IPS-20b (cell line): ENCODE measurements at regions not wholly inside any gene's neighbourhood (a gene's known extent, or its start where the extent isn't known, plus 50 kb on each side); places are given as distances from the start of the nearest gene placed in this dataset.

Experiments used
- H3K27ac ChIP-seq: one replicate; pipeline ENCODE4 v1.5.1; 2013; ENCODE audit warnings: low read length
- H3K27me3 ChIP-seq: 2 replicates; pipeline ENCODE4 v1.6.1; 2013; ENCODE audit warnings: mild to moderate bottlenecking, low read length, inconsistent platforms; ENCODE audit not compliant: insufficient read depth
- H3K36me3 ChIP-seq: 2 replicates; pipeline ENCODE4 v1.6.1; 2013; ENCODE audit warnings: low read depth, mild to moderate bottlenecking, inconsistent platforms, low read length, moderate library complexity; ENCODE audit not compliant: insufficient read depth
- H3K4me1 ChIP-seq: 2 replicates; pipeline ENCODE4 v1.6.1; 2013; ENCODE audit warnings: mild to moderate bottlenecking, control low read depth, inconsistent platforms, low read length, moderate library complexity; ENCODE audit not compliant: insufficient read depth
- H3K4me3 ChIP-seq: 2 replicates; pipeline ENCODE4 v1.5.1; 2013; ENCODE audit warnings: mild to moderate bottlenecking, low read length, inconsistent platforms
- H3K9ac ChIP-seq: 2 replicates; pipeline ENCODE4 v1.6.1; 2013; ENCODE audit warnings: low read depth, mild to moderate bottlenecking, inconsistent platforms, low read length, moderate library complexity
- H3K9me3 ChIP-seq: 2 replicates; pipeline ENCODE4 v1.6.1; 2013; ENCODE audit warnings: mild to moderate bottlenecking, low read depth, low read length, inconsistent platforms; ENCODE audit not compliant: insufficient read depth

- Histone ChIP-seq H3K27ac (no peak overlapping the region), H3K9ac (no peak overlapping the region), H3K27me3 (no peaks in the 10 kb centered on the region), H3K4me1 (peaks cover 21% of the 10 kb centered on the region), H3K9me3 (no peaks in the 10 kb centered on the region), H3K4me3 (no peak overlapping the region), H3K36me3 (no peaks in the 10 kb centered on the region)
Measured at GRCh38 chr5:167766957-167767356, 524.5 kb upstream of the WWC1 start.

- no peaks in the 10 kb centered on the region for H3K36me3 ChIP-seq
- no peaks in the 10 kb centered on the region for H3K9me3 ChIP-seq
- H3K27ac ChIP-seq, result no peak overlapping the region
- H3K9ac ChIP-seq, result no peak overlapping the region
- no peak overlapping the region for H3K4me3 ChIP-seq
- H3K27me3 ChIP-seq, result no peaks in the 10 kb centered on the region
- H3K4me1 ChIP-seq, result peaks cover 21% of the 10 kb centered on the region
Measured at GRCh38 chr5:167767795-167768194, 523.6 kb upstream of the WWC1 start.

- no peak overlapping the region for H3K27ac ChIP-seq
- H3K36me3 ChIP-seq, result no peaks in the 10 kb centered on the region
- no peaks in the 10 kb centered on the region for H3K9me3 ChIP-seq
- H3K4me3 ChIP-seq, result no peak overlapping the region
- no peak overlapping the region for H3K9ac ChIP-seq
- H3K4me1 ChIP-seq, result peaks cover 12% of the 10 kb centered on the region
- H3K27me3 ChIP-seq, result no peaks in the 10 kb centered on the region
Measured at GRCh38 chr5:167769846-167770413, 521.5 kb upstream of the WWC1 start.

- no peaks in the 10 kb centered on the region for H3K9me3 ChIP-seq
- H3K4me3 ChIP-seq, result no peak overlapping the region
- H3K9ac ChIP-seq, result no peak overlapping the region
- H3K27ac ChIP-seq, result no peak overlapping the region
- no peaks in the 10 kb centered on the region for H3K27me3 ChIP-seq
- peaks cover 6% of the 10 kb centered on the region for H3K4me1 ChIP-seq
- H3K36me3 ChIP-seq, result no peaks in the 10 kb centered on the region
Measured at GRCh38 chr5:167770461-167770860, 521.0 kb upstream of the WWC1 start.

GRCh38 chr5:167771571-167771970 lies 519.9 kb upstream of the WWC1 start:
- no peaks in the 10 kb centered on the region for H3K9me3 ChIP-seq
- H3K27me3 ChIP-seq, result no peaks in the 10 kb centered on the region
- H3K27ac ChIP-seq, result no peak overlapping the region
- no peak overlapping the region for H3K4me3 ChIP-seq
- no peak overlapping the region for H3K9ac ChIP-seq
- no peaks in the 10 kb centered on the region for H3K36me3 ChIP-seq
- H3K4me1 ChIP-seq, result 0 out of 2 replicates have a peak, but pooled peaks cover 3% of the 10 kb centered on the region

- Histone ChIP-seq H3K9me3 (no peaks in the 10 kb centered on the region), H3K27ac (no peak overlapping the region)
Measured at GRCh38 chr5:167773668-167774301, 517.7 kb upstream of the WWC1 start.

GRCh38 chr5:167777746-167778145 lies 513.7 kb upstream of the WWC1 start:
- no peak overlapping the region for H3K9ac ChIP-seq
- H3K36me3 ChIP-seq, result no peaks in the 10 kb centered on the region
- no peaks in the 10 kb centered on the region for H3K4me1 ChIP-seq
- no peak overlapping the region for H3K27ac ChIP-seq
- H3K4me3 ChIP-seq, result no peak overlapping the region
- H3K27me3 ChIP-seq, result no peaks in the 10 kb centered on the region
- no peaks in the 10 kb centered on the region for H3K9me3 ChIP-seq

More at GRCh38 chr5:167773668-167774301, 517.7 kb upstream of the WWC1 start:
- Histone ChIP-seq H3K4me1 (no peaks in the 10 kb centered on the region), H3K9ac (no peak overlapping the region), H3K4me3 (no peak overlapping the region), H3K36me3 (no peaks in the 10 kb centered on the region), H3K27me3 (no peaks in the 10 kb centered on the region)

GRCh38 chr5:167778228-167778627 lies 513.2 kb upstream of the WWC1 start:
- H3K9ac ChIP-seq, result no peak overlapping the region
- no peaks in the 10 kb centered on the region for H3K9me3 ChIP-seq
- no peaks in the 10 kb centered on the region for H3K4me1 ChIP-seq
- no peaks in the 10 kb centered on the region for H3K27me3 ChIP-seq
- H3K36me3 ChIP-seq, result no peaks in the 10 kb centered on the region
- no peak overlapping the region for H3K27ac ChIP-seq
- H3K4me3 ChIP-seq, result no peak overlapping the region

GRCh38 chr5:167779644-167780043 lies 511.8 kb upstream of the WWC1 start:
- Histone ChIP-seq H3K4me1 (no peaks in the 10 kb centered on the region), H3K27ac (no peak overlapping the region), H3K9me3 (no peaks in the 10 kb centered on the region), H3K36me3 (no peaks in the 10 kb centered on the region), H3K4me3 (no peak overlapping the region), H3K27me3 (no peaks in the 10 kb centered on the region), H3K9ac (no peak overlapping the region)

GRCh38 chr5:167780177-167780576 lies 511.3 kb upstream of the WWC1 start:
- Histone ChIP-seq H3K27ac (no peak overlapping the region), H3K27me3 (no peaks in the 10 kb centered on the region), H3K9me3 (no peaks in the 10 kb centered on the region), H3K9ac (no peak overlapping the region), H3K36me3 (no peaks in the 10 kb centered on the region), H3K4me1 (peaks cover 2% of the 10 kb centered on the region; the same call in 1 of the 2 replicates), H3K4me3 (no peak overlapping the region)

GRCh38 chr5:167783145-167783817 lies 508.2 kb upstream of the WWC1 start:
- Histone ChIP-seq H3K36me3 (no peaks in the 10 kb centered on the region), H3K4me1 (peaks cover 7% of the 10 kb centered on the region; the same call in 1 of the 2 replicates), H3K27ac (no peak overlapping the region), H3K9me3 (no peaks in the 10 kb centered on the region), H3K9ac (no peak overlapping the region), H3K27me3 (no peaks in the 10 kb centered on the region), H3K4me3 (no peak overlapping the region)

GRCh38 chr5:167785106-167785505 lies 506.3 kb upstream of the WWC1 start:
- Histone ChIP-seq H3K9me3 (no peaks in the 10 kb centered on the region), H3K4me3 (no peak overlapping the region), H3K27ac (no peak overlapping the region), H3K9ac (no peak overlapping the region), H3K36me3 (no peaks in the 10 kb centered on the region), H3K4me1 (peaks cover 7% of the 10 kb centered on the region; the same call in 1 of the 2 replicates), H3K27me3 (no peaks in the 10 kb centered on the region)
